BJ (cell line): ENCODE measurements at regions not wholly inside any gene's neighbourhood (a gene's known extent, or its start where the extent isn't known, plus 50 kb on each side); places are given as distances from the start of the nearest gene placed in this dataset.
A peak's percentile ranks its signal among the peaks of the same experiment; 100 is the strongest.

Source experiments
- CTCF ChIA-PET: fragments of 350-600 bp; formaldehyde crosslinking; extraction: SDS; loops from one replicate; lab custom pipeline; 2021; ENCODE audit warnings: antibody characterized with exemption, inconsistent platforms; lab: Yijun Ruan, JAX
- POLR2A ChIA-PET: fragments of 300-600 bp; sonication (Branson Sonifier 250); formaldehyde crosslinking; extraction: SDS; loops from one replicate; lab custom pipeline; 2021; ENCODE audit warnings: antibody characterized with exemption; lab: Charles Lee
- DNase-seq: peaks from one replicate; pipeline ENCODE4 v3.0.0-alpha.2; 2011; ENCODE audit warnings: low read depth
- H3K27me3 ChIP-seq: 2 replicates; pipeline ENCODE4 v1.6.0; 2011; ENCODE audit warnings: low read length; ENCODE audit not compliant: control insufficient read depth, insufficient read depth
- H3K36me3 ChIP-seq: 2 replicates; pipeline ENCODE4 v1.5.1; 2011; ENCODE audit warnings: low read length; ENCODE audit not compliant: control insufficient read depth, insufficient read depth
- H3K4me3 ChIP-seq: 2 replicates; pipeline ENCODE4 v1.5.1; 2011; ENCODE audit warnings: low read depth, mild to moderate bottlenecking, control low read depth, low read length
- CTCF ChIP-seq: IDR thresholded peaks from 2 replicates; pipeline ENCODE4 v1.5.1; 2011; ENCODE audit warnings: low read depth, mild to moderate bottlenecking, control low read depth, inconsistent platforms, low read length, moderate library complexity; ENCODE audit not compliant: insufficient read depth

- CTCF ChIA-PET = interaction anchor here (0.6 to 2.5 kb wide), 2 partner anchors 71 to 244 kb away, joined by 3 to 13 read pairs; no protein-coding TSS in a partner anchor
- TF ChIP-seq CTCF = no peak
- H3K36me3 ChIP-seq = peaks cover 10% of the 10 kb centered on the region
- no peak for DNase-seq
- H3K4me3 ChIP-seq = no peak overlapping the region
- no peaks in the 10 kb centered on the region for H3K27me3 ChIP-seq
- POLR2A ChIA-PET = no interaction called here
These were observed 206.9 kb downstream of the RAB11FIP4 start for GRCh38 chr17:31598399-31598782.

GRCh38 chr17:31597646-31598398 is 206.3 kb downstream of the RAB11FIP4 start:
- Histone ChIP-seq H3K27me3 (no peaks in the 10 kb centered on the region), H3K36me3 (peaks cover 10% of the 10 kb centered on the region), H3K4me3 (no peak overlapping the region)
- ChIA-PET CTCF (interaction anchor here (0.6 to 2.5 kb wide), 3 partner anchors 41 to 244 kb away, joined by 3 to 13 read pairs (median 4); no protein-coding TSS in a partner anchor), POLR2A (no interaction called here)
- DNase-seq = no peak
- no peak for TF ChIP-seq CTCF

- ChIA-PET CTCF (interaction anchor here (1.2 to 2.5 kb wide), 2 partner anchors 39 to 246 kb away, joined by 4 to 13 read pairs; no protein-coding TSS in a partner anchor), POLR2A (interaction anchor here (0.6 kb wide), 1 partner anchor 18 kb away, joined by 4 read pairs; no protein-coding TSS in a partner anchor)
- peak; percentile 83 for DNase-seq
- Histone ChIP-seq H3K36me3 (peaks cover 13% of the 10 kb centered on the region), H3K4me3 (no peak overlapping the region), H3K27me3 (no peaks in the 10 kb centered on the region)
- 0 out of 2 replicates have a peak, but pooled peaks have one; percentile 12 for TF ChIP-seq CTCF
These were observed 205.2 kb downstream of the RAB11FIP4 start for GRCh38 chr17:31596382-31597323.

GRCh38 chr17:31595666-31596381 is 204.3 kb downstream of the RAB11FIP4 start:
- ChIA-PET CTCF (no interaction called here), POLR2A (interaction anchor here (0.7 kb wide), 1 partner anchor 27 kb away, joined by 3 read pairs; no protein-coding TSS in a partner anchor)
- no peak for DNase-seq
- TF ChIP-seq CTCF = no peak
- no peak overlapping the region for H3K4me3 ChIP-seq
- no peaks in the 10 kb centered on the region for H3K27me3 ChIP-seq
- peaks cover 18% of the 10 kb centered on the region for H3K36me3 ChIP-seq
